GM12864 (cell line): ENCODE measurements at regions not wholly inside any gene's neighbourhood (a gene's known extent, or its start where the extent isn't known, plus 50 kb on each side); places are given as distances from the start of the nearest gene placed in this dataset.

Experiments used
- DNase-seq: peaks from one replicate; pipeline ENCODE4 v3.0.0-alpha.2; 2011; ENCODE audit warnings: low read depth
- H3K4me3 ChIP-seq: 2 replicates; pipeline ENCODE4 v1.5.1; 2011; ENCODE audit warnings: mild to moderate bottlenecking, low read depth, low read length, control low read depth
- TF ChIP-seq, protein P1 (sequence below): IDR thresholded peaks from 2 replicates; pipeline ENCODE4 v1.5.1; 2011; ENCODE audit warnings: low read depth, mild to moderate bottlenecking, moderate library complexity, low read length, control low read depth, inconsistent platforms; ENCODE audit errors: missing control alignments

DNA sequence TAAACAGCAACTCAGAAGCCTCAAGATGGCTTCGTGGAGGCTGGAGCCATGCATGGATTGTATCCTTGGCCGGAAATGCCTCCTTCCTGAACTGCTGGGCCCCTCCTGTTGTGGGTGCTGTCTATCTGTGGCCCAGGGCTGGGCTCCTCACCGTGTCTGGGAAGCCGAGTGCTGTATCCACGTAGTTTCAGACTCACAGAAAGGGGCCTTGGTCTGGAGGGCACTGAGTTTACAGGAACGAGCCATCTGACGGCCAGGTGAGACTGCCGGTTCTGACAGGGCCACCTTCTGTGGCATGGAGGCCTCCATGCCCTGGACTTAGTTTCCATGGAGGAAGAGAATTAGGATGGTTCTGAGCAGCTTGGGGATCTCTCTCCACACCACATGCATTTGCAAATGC is 142.2 kb downstream of the ERMARD start:
- TF ChIP-seq, protein P1, sequence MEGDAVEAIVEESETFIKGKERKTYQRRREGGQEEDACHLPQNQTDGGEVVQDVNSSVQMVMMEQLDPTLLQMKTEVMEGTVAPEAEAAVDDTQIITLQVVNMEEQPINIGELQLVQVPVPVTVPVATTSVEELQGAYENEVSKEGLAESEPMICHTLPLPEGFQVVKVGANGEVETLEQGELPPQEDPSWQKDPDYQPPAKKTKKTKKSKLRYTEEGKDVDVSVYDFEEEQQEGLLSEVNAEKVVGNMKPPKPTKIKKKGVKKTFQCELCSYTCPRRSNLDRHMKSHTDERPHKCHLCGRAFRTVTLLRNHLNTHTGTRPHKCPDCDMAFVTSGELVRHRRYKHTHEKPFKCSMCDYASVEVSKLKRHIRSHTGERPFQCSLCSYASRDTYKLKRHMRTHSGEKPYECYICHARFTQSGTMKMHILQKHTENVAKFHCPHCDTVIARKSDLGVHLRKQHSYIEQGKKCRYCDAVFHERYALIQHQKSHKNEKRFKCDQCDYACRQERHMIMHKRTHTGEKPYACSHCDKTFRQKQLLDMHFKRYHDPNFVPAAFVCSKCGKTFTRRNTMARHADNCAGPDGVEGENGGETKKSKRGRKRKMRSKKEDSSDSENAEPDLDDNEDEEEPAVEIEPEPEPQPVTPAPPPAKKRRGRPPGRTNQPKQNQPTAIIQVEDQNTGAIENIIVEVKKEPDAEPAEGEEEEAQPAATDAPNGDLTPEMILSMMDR, result no peak
- DNase-seq, result no peak
- no peak overlapping the region for H3K4me3 ChIP-seq

DNA sequence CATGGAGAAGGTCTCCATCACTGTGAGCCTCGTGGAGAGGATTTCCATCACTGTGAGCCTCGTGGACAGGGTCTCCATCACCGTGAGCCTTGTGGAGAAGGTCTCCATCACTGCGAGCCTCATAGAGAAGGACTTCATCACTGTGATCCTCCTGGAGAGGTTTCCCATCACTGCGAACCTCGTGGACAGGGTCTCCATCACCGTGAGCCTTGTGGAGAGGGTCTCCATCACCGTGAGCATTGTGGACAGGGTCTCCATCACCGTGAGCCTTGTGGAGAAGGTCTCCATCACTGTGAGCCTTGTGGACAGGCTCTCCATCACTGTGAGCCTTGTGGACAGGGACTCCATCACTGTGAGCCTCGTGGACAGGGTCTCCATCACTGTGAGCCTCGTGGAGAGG is 140.4 kb downstream of the ERMARD start:
- no peak overlapping the region for H3K4me3 ChIP-seq
- DNase-seq, result no peak
- TF ChIP-seq, protein P1, result no peak

DNA sequence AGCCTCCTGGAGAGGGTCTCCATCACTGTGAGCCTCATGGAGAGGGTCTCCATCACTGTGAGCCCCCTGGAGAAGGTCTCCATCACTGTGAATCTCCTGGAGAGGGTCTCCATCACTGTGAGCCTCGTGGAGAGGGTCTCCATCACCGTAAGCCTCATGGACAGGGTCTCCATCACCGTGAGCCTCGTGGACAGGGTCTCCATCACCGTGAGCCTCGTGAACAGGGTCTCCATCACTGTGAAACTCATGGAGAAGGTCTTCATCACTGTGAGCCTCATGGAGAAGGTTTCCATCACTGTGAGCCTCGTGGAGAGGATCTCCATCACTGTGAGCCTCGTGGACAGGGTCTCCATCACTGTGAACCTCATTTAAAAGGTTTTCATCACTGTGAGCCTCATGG is 140.0 kb downstream of the ERMARD start:
- H3K4me3 ChIP-seq, result no peak overlapping the region
- TF ChIP-seq, protein P1, result no peak
- DNase-seq, result no peak

DNA sequence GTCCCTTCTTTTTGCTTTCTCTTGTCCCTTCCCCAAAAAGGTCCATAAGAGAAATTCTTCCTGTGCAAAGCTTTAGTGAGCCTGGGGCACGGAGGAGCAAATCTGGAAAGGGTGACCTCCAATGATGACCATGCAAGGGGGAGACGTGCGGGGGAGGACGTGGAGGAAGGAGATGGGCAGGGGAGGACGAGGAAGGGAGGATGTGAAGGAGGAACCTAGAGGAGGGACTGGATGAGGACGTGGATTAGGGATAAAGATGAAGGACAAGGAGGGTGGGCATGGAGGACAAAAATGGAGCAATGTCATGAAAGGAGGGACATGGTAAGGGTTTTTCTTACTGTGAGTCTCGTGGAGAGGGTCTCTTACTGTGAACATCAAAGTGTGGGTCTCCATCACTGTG is 139.5 kb downstream of the ERMARD start:
- TF ChIP-seq, protein P1, result no peak
- DNase-seq, result no peak
- H3K4me3 ChIP-seq, result no peak overlapping the region

DNA sequence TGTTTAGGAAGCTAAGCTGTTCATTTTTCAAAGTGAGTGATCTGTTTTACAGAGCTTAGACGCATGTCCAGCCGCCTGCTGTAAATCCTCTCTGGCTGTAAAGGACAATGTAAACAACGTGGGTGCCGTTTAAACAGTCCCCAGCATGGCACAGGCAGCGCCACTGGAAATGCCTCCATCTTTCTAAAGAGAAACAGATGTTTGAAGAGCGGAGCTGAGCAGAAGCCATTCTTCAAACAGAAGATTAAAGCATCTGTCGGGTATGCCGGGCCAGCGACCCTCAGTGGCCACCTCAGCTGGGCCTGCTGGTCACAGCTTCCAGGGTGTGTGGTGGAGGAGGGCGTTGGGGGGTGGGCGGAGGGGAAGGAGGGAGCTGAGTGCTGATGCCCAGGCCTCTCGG is 138.6 kb downstream of the ERMARD start:
- TF ChIP-seq, protein P1, result no peak
- H3K4me3 ChIP-seq, result no peak overlapping the region
- DNase-seq, result no peak

DNA sequence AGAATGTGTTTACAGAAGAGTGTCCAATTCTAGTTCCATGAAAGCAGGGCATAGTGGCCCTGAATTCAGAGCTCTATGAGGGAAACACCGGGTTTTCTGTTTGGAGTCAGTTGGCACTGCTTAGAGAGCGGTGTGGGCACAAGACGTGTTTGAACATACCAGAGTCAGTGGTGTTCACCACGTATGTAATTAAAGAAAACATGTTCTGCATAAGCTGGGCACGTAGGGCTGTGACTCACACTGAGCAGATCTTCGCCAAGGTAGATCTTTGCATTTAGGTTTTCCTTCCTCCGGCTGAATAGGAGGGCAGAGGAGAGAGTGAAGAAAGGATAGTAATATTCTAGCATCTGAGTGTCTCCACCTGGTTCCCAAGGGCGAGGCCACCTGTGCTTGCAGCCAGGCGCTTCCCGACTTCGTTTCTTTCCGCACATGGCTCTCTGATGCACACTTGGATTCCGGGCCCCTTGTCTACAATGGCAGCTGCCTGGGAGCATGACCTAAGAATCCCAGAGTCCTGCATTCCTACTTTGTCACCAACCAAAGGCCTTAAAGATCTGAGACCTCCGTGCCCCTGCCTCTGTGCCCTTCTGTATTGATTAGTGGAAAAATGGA is 136.2 kb downstream of the ERMARD start:
- H3K4me3 ChIP-seq, result no peak overlapping the region
- DNase-seq, result no peak
- TF ChIP-seq, protein P1, result no peak

DNA sequence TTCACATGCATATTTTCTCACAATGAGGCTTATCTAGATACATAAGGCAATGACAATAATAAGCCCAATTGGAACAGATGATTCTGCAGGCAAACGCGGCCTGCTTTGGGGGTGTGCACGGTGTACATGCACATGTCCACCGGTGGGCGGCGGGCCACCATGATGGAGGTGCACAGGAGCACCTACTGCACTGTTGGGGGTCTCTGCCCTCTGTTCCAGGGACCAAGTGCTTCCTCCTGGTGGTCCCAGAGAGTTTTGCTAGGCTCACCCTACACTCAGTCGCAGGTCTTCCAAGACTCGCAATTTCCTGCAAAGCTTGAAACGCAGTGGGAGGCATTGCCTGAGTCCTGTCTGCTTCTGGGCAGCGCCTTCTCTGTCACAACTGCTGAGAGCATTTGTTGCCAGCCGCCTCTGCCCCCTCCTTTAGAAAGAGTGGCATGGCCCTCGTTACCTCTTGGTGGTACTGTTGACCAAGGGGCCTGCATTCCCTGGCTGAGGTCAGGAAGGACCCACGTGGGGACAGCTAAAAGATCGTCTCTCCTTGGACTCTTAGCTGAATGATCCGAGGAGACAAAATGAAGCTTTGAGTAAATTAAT is 135.3 kb downstream of the ERMARD start:
- TF ChIP-seq, protein P1, result no peak
- DNase-seq, result no peak
- H3K4me3 ChIP-seq, result no peak overlapping the region
